Activated T-cell treated with anti-CD3 and anti-CD28 coated beads, Interleukin-2, amount 50 U/mL, for 24 hours (primary cell): ENCODE measurements at regions not wholly inside any gene's neighbourhood (a gene's known extent, or its start where the extent isn't known, plus 50 kb on each side); places are given as distances from the start of the nearest gene placed in this dataset.

Experiments used
- DNase-seq: peaks from one replicate; pipeline ENCODE4 v3.0.0-alpha.2; 2020
- H3K27ac Mint-ChIP-seq: 2 replicates; pipeline ENCODE4 v1.8.0; 2020; ENCODE audit warnings: mild to moderate bottlenecking, mixed read lengths
- H3K27me3 Mint-ChIP-seq: 2 replicates; pipeline ENCODE4 v1.8.0; 2020; ENCODE audit warnings: mixed read lengths
- H3K36me3 Mint-ChIP-seq: 2 replicates; pipeline ENCODE4 v1.8.0; 2020; ENCODE audit warnings: low read depth, mixed read lengths
- H3K4me1 Mint-ChIP-seq: 2 replicates; pipeline ENCODE4 v1.8.0; 2020; ENCODE audit warnings: low read depth, mixed read lengths
- H3K4me3 Mint-ChIP-seq: 2 replicates; pipeline ENCODE4 v1.8.0; 2020; ENCODE audit warnings: mild to moderate bottlenecking, moderate library complexity, mixed read lengths
- H3K9me3 Mint-ChIP-seq: 2 replicates; pipeline ENCODE4 v1.8.0; 2020; ENCODE audit warnings: mixed read lengths

GRCh38 chrX:69110116-69110530, 55.1 kb downstream of the PJA1 start:
- no peak for DNase-seq
- Mint-ChIP-seq H3K36me3 (no peaks in the 10 kb centered on the region), H3K27me3 (peaks cover 20% of the 10 kb centered on the region), H3K27ac (no peak overlapping the region), H3K4me1 (peaks cover under 1% of the 10 kb centered on the region), H3K4me3 (no peak overlapping the region), H3K9me3 (no peaks in the 10 kb centered on the region)

GRCh38 chrX:69109706-69110105, 55.5 kb downstream of the PJA1 start:
- H3K27ac Mint-ChIP-seq: no peak overlapping the region
- DNase-seq: no peak
- no peaks in the 10 kb centered on the region for H3K4me1 Mint-ChIP-seq
- H3K27me3 Mint-ChIP-seq: peaks cover 20% of the 10 kb centered on the region
- H3K36me3 Mint-ChIP-seq: no peaks in the 10 kb centered on the region
- H3K4me3 Mint-ChIP-seq: no peak overlapping the region
- H3K9me3 Mint-ChIP-seq: no peaks in the 10 kb centered on the region

- Mint-ChIP-seq H3K4me3 (no peak overlapping the region), H3K4me1 (no peaks in the 10 kb centered on the region), H3K27ac (no peak overlapping the region), H3K27me3 (peaks cover 22% of the 10 kb centered on the region), H3K9me3 (no peaks in the 10 kb centered on the region), H3K36me3 (no peaks in the 10 kb centered on the region)
- no peak for DNase-seq
These were observed 56.1 kb downstream of the PJA1 start for GRCh38 chrX:69109036-69109663.

- H3K27ac Mint-ChIP-seq: no peak overlapping the region
- H3K4me3 Mint-ChIP-seq: no peak overlapping the region
These were observed 57.4 kb downstream of the PJA1 start for GRCh38 chrX:69107747-69108401.

GRCh38 chrX:69107231-69107739, 58.0 kb downstream of the PJA1 start:
- Mint-ChIP-seq H3K27me3 (peaks cover 29% of the 10 kb centered on the region), H3K4me3 (no peak overlapping the region), H3K27ac (no peak overlapping the region), H3K4me1 (no peaks in the 10 kb centered on the region), H3K36me3 (no peaks in the 10 kb centered on the region), H3K9me3 (no peaks in the 10 kb centered on the region)
- no peak for DNase-seq

More at GRCh38 chrX:69107747-69108401, 57.4 kb downstream of the PJA1 start:
- Mint-ChIP-seq H3K9me3 (no peaks in the 10 kb centered on the region), H3K36me3 (no peaks in the 10 kb centered on the region), H3K27me3 (peaks cover 23% of the 10 kb centered on the region), H3K4me1 (no peaks in the 10 kb centered on the region)
- no peak for DNase-seq

GRCh38 chrX:69104756-69105434, 60.4 kb downstream of the PJA1 start:
- no peak overlapping the region for H3K4me3 Mint-ChIP-seq
- peaks cover 32% of the 10 kb centered on the region for H3K27me3 Mint-ChIP-seq
- DNase-seq: no peak
- no peak overlapping the region for H3K27ac Mint-ChIP-seq
- no peaks in the 10 kb centered on the region for H3K4me1 Mint-ChIP-seq
- no peaks in the 10 kb centered on the region for H3K9me3 Mint-ChIP-seq
- no peaks in the 10 kb centered on the region for H3K36me3 Mint-ChIP-seq

GRCh38 chrX:69103539-69103938, 61.7 kb downstream of the PJA1 start:
- peaks cover 24% of the 10 kb centered on the region for H3K27me3 Mint-ChIP-seq
- DNase-seq: no peak
- no peak overlapping the region for H3K4me3 Mint-ChIP-seq
- no peak overlapping the region for H3K27ac Mint-ChIP-seq
- H3K36me3 Mint-ChIP-seq: no peaks in the 10 kb centered on the region
- H3K4me1 Mint-ChIP-seq: no peaks in the 10 kb centered on the region
- H3K9me3 Mint-ChIP-seq: no peaks in the 10 kb centered on the region

GRCh38 chrX:69102612-69103194, 62.5 kb downstream of the PJA1 start:
- Mint-ChIP-seq H3K4me1 (no peaks in the 10 kb centered on the region), H3K27me3 (peaks cover 24% of the 10 kb centered on the region), H3K9me3 (no peaks in the 10 kb centered on the region), H3K27ac (no peak overlapping the region), H3K4me3 (no peak overlapping the region), H3K36me3 (no peaks in the 10 kb centered on the region)
- DNase-seq: no peak

GRCh38 chrX:69101683-69102251, 63.5 kb downstream of the PJA1 start:
- DNase-seq: no peak
- Mint-ChIP-seq H3K4me1 (no peaks in the 10 kb centered on the region), H3K27me3 (peaks cover 23% of the 10 kb centered on the region), H3K27ac (no peak overlapping the region), H3K9me3 (no peaks in the 10 kb centered on the region), H3K36me3 (no peaks in the 10 kb centered on the region), H3K4me3 (no peak overlapping the region)

GRCh38 chrX:69100478-69100877, 64.8 kb downstream of the PJA1 start:
- no peaks in the 10 kb centered on the region for H3K9me3 Mint-ChIP-seq
- H3K36me3 Mint-ChIP-seq: no peaks in the 10 kb centered on the region
- no peaks in the 10 kb centered on the region for H3K4me1 Mint-ChIP-seq
- H3K27me3 Mint-ChIP-seq: peaks cover 12% of the 10 kb centered on the region
- DNase-seq: no peak
- no peak overlapping the region for H3K27ac Mint-ChIP-seq
- no peak overlapping the region for H3K4me3 Mint-ChIP-seq

GRCh38 chrX:69097451-69098236, 67.6 kb downstream of the PJA1 start:
- DNase-seq: no peak
- Mint-ChIP-seq H3K9me3 (no peaks in the 10 kb centered on the region), H3K27me3 (peaks cover 7% of the 10 kb centered on the region), H3K27ac (no peak overlapping the region), H3K36me3 (no peaks in the 10 kb centered on the region), H3K4me1 (no peaks in the 10 kb centered on the region), H3K4me3 (no peak overlapping the region)

- H3K36me3 Mint-ChIP-seq: no peaks in the 10 kb centered on the region
These were observed 68.3 kb downstream of the PJA1 start for GRCh38 chrX:69096963-69097362.

GRCh38 chrX:69094977-69095669, 70.1 kb downstream of the PJA1 start:
- Mint-ChIP-seq H3K9me3 (no peaks in the 10 kb centered on the region), H3K36me3 (no peaks in the 10 kb centered on the region), H3K4me1 (no peaks in the 10 kb centered on the region), H3K4me3 (no peak overlapping the region), H3K27ac (no peak overlapping the region), H3K27me3 (peaks cover 6% of the 10 kb centered on the region)
- no peak for DNase-seq

More at GRCh38 chrX:69096963-69097362, 68.3 kb downstream of the PJA1 start:
- no peaks in the 10 kb centered on the region for H3K4me1 Mint-ChIP-seq
- no peak overlapping the region for H3K27ac Mint-ChIP-seq
- no peaks in the 10 kb centered on the region for H3K9me3 Mint-ChIP-seq
- H3K27me3 Mint-ChIP-seq: no peaks in the 10 kb centered on the region
- no peak overlapping the region for H3K4me3 Mint-ChIP-seq
- DNase-seq: no peak
